Eye (tissue), 1 donor: ENCODE measurements at regions not wholly inside any gene's neighbourhood (a gene's known extent, or its start where the extent isn't known, plus 50 kb on each side); places are given as distances from the start of the nearest gene placed in this dataset.
A peak's percentile ranks its signal among the peaks of the same experiment; 100 is the strongest.
"Not testable (repeated sequence)": the region's sequence is repeated elsewhere in the genome, so short reads cannot be mapped to it uniquely, and the experiment has no call there.

Experiments
- DNase-seq: peaks from one replicate; pipeline ENCODE4 v3.0.0-alpha.2; 2015

- DNase-seq = no peak
Measured at GRCh38 chr19:28726533-28727479, 486.1 kb downstream of the UQCRFS1 start.

GRCh38 chr19:28718909-28719308 lies 494.0 kb downstream of the UQCRFS1 start:
- DNase-seq = no peak

- DNase-seq = no peak
Measured at GRCh38 chr19:28715157-28715556, 497.8 kb downstream of the UQCRFS1 start.

GRCh38 chr19:28711411-28711810 lies 501.5 kb downstream of the UQCRFS1 start:
- DNase-seq = no peak

GRCh38 chr19:28710278-28710677 lies 502.7 kb downstream of the UQCRFS1 start:
- DNase-seq = peak; percentile 89

GRCh38 chr19:28706693-28707092 lies 506.3 kb downstream of the UQCRFS1 start:
- DNase-seq = no peak

- peak; percentile 23 for DNase-seq
Measured at GRCh38 chr19:28705008-28705407, 507.9 kb downstream of the UQCRFS1 start.

- DNase-seq = no peak
Measured at GRCh38 chr19:28703400-28703956, 509.5 kb downstream of the UQCRFS1 start.

GRCh38 chr19:28701491-28701890 lies 511.5 kb downstream of the UQCRFS1 start:
- no peak for DNase-seq

- DNase-seq = no peak
Measured at GRCh38 chr19:28700176-28700575, 512.8 kb downstream of the UQCRFS1 start.

GRCh38 chr19:28697308-28697707 lies 515.6 kb downstream of the UQCRFS1 start:
- DNase-seq = no peak

- no peak for DNase-seq
Measured at GRCh38 chr19:28694812-28695211, 518.1 kb downstream of the UQCRFS1 start.

- DNase-seq = no peak
Measured at GRCh38 chr19:28691683-28692082, 521.3 kb downstream of the UQCRFS1 start.

- not testable (repeated sequence) for DNase-seq
Measured at GRCh38 chr19:28689464-28689863, 523.5 kb downstream of the UQCRFS1 start.

- no peak for DNase-seq
Measured at GRCh38 chr19:28687296-28687695, 525.7 kb downstream of the UQCRFS1 start.

- DNase-seq = no peak
Measured at GRCh38 chr19:28686756-28687155, 526.2 kb downstream of the UQCRFS1 start.

- DNase-seq = no peak
Measured at GRCh38 chr19:28685802-28686201, 527.1 kb downstream of the UQCRFS1 start.

- not testable (repeated sequence) for DNase-seq
Measured at GRCh38 chr19:28685077-28685476, 527.9 kb downstream of the UQCRFS1 start.

- DNase-seq = no peak
Measured at GRCh38 chr19:28680111-28680510, 532.8 kb downstream of the UQCRFS1 start.

GRCh38 chr19:28670836-28671235 lies 542.1 kb downstream of the UQCRFS1 start:
- DNase-seq = no peak

- no peak for DNase-seq
Measured at GRCh38 chr19:28669804-28670203, 543.1 kb downstream of the UQCRFS1 start.

GRCh38 chr19:28667348-28667977 lies 545.5 kb downstream of the UQCRFS1 start:
- DNase-seq = no peak

GRCh38 chr19:28665748-28666147 lies 547.2 kb downstream of the UQCRFS1 start:
- DNase-seq = no peak

GRCh38 chr19:28656644-28657043 lies 556.3 kb downstream of the UQCRFS1 start:
- DNase-seq = no peak
